HG02870 (cell line): ENCODE measurements at regions not wholly inside any gene's neighbourhood (a gene's known extent, or its start where the extent isn't known, plus 50 kb on each side); places are given as distances from the start of the nearest gene placed in this dataset.
"Not testable (repeated sequence)": the region's sequence is repeated elsewhere in the genome, so short reads cannot be mapped to it uniquely, and the experiment has no call there.

Source experiments
- ATAC-seq: cut with Tn5 transposase; IDR thresholded peaks from one replicate; pipeline ENCODE4 v1.9.1; 2021; ENCODE audit warnings: mild to moderate bottlenecking, moderate library complexity; ENCODE audit not compliant: unreplicated experiment

- no peak for ATAC-seq
Observed at GRCh38 chr9:87195306-87195705, 248.0 kb upstream of the GAS1 start.

- ATAC-seq: no peak
Observed at GRCh38 chr9:87197349-87198130, 250.2 kb upstream of the GAS1 start.

- no peak for ATAC-seq
Observed at GRCh38 chr9:87198716-87199115, 251.4 kb upstream of the GAS1 start.

GRCh38 chr9:87199278-87199677 lies 252.0 kb upstream of the GAS1 start:
- ATAC-seq: no peak

- no peak for ATAC-seq
Observed at GRCh38 chr9:87199782-87200181, 252.5 kb upstream of the GAS1 start.

- no peak for ATAC-seq
Observed at GRCh38 chr9:87201351-87201751, 254.0 kb upstream of the GAS1 start.

GRCh38 chr9:87206064-87206661 lies 258.9 kb upstream of the GAS1 start:
- no peak for ATAC-seq

- ATAC-seq: not testable (repeated sequence)
Observed at GRCh38 chr9:87210658-87211057, 263.4 kb upstream of the GAS1 start.

GRCh38 chr9:87211669-87212068 lies 264.4 kb upstream of the GAS1 start:
- ATAC-seq: no peak

- no peak for ATAC-seq
Observed at GRCh38 chr9:87212605-87213021, 265.3 kb upstream of the GAS1 start.

GRCh38 chr9:87213948-87214347 lies 266.6 kb upstream of the GAS1 start:
- no peak for ATAC-seq

GRCh38 chr9:87214991-87215390 lies 267.7 kb upstream of the GAS1 start:
- no peak for ATAC-seq

- ATAC-seq: no peak
Observed at GRCh38 chr9:87216036-87216435, 268.7 kb upstream of the GAS1 start.

GRCh38 chr9:87216897-87217455 lies 269.7 kb upstream of the GAS1 start:
- ATAC-seq: no peak

GRCh38 chr9:87223392-87224246 lies 274.0 kb upstream of the DAPK1 start:
- ATAC-seq: no peak

- ATAC-seq: no peak
Observed at GRCh38 chr9:87226896-87227295, 270.8 kb upstream of the DAPK1 start.

- no peak for ATAC-seq
Observed at GRCh38 chr9:87227456-87227855, 270.2 kb upstream of the DAPK1 start.

- no peak for ATAC-seq
Observed at GRCh38 chr9:87229108-87229507, 268.6 kb upstream of the DAPK1 start.

GRCh38 chr9:87233431-87233830 lies 264.2 kb upstream of the DAPK1 start:
- ATAC-seq: no peak

- no peak for ATAC-seq
Observed at GRCh38 chr9:87233899-87234455, 263.7 kb upstream of the DAPK1 start.

- no peak for ATAC-seq
Observed at GRCh38 chr9:87234854-87235253, 262.8 kb upstream of the DAPK1 start.
